Fibroblast of upper back skin (primary cell): ENCODE measurements at regions not wholly inside any gene's neighbourhood (a gene's known extent, or its start where the extent isn't known, plus 50 kb on each side); places are given as distances from the start of the nearest gene placed in this dataset.

Experiments used
- DNase-seq: peaks from one replicate; pipeline ENCODE4 v3.0.0-alpha.2; 2013

DNA sequence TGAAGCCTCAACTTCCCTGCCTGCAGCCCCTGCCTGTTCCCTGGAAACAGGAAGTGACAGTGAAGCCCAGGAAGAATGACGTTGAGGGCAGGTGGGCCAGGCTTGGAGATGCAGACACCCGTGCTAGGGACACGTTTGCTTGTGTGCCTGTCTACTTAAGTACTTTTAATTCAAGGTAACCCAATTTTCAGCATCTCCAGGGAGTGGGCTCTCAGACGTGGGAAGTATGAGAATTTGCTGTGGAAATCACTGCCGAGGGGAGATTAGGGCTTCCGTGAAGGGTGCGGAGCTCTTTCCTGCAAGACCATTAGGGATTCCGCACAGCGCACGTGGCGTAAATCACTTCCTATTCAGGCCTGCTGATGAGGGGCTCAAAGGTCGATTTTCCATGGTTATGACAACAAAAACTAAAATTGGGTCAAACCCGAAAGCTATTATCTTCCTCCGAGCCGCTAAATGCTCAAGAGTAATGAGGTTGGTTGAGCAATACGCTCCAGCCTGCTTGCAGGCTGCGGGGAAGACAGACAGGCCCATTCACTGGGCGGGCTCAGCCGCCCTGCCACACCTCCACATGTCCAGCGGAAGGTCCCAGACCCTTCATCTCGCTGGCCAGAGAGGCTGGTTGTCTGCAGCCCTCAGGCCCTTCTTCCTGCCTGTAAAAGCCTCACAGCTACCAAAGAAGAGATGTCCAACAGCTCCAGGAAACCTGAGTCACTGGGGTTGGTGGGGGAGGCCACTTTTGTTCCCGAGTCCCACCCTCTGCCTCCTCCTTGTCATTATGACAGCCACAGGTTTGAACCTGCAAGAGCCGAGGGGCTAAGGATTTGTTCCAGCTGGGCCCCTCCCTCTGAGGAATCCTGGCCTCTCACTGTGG is 109.9 kb downstream of the RBFOX3 start:
- DNase-seq: no peak

DNA sequence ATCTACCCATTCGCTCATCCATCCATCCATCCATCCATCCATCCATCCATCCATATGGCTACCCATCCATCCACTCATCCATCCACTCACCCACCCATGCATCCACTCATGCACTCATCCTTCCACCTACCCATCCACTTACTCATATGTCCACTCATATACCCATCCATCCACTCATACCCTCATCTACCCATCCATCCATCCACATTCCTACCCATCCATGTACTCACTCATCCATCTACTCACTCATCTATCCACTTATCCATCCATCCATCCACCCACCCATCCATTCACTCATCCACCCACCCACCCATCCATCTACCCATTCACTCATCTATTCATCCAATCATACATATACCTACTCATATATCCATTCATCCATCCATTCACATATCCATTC is 112.0 kb downstream of the RBFOX3 start:
- DNase-seq: no peak

GRCh38 chr17:79497777-79498348 is 113.0 kb downstream of the RBFOX3 start:
- DNase-seq: no peak

DNA sequence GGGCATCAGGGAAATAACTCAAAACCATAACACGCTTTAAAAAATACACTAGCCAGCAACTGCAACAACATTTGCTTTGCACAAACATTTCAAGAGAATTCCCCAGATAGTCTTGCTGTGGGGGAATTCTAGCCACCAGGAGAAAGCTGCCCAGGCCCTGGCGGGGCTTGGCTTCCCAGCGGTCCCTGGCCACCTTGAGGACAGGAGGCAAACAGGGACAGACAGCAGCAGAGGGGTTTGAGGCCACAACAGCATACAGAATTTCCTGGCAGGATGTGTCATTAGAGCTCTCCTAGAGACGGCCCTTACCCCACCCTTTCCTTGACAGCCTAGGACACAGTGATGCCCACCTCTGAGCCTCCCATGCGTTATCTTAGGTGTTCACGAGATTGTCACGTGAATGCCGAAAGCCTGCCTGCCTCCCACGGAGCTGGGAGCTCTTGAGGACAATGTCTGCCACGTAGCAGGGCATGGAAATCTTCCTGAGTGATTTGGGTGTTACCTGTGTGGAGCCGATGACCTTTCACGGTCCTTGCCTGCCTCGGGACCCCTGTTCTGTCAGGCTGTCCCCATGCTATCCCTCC is 114.3 kb downstream of the RBFOX3 start:
- DNase-seq: no peak

DNA sequence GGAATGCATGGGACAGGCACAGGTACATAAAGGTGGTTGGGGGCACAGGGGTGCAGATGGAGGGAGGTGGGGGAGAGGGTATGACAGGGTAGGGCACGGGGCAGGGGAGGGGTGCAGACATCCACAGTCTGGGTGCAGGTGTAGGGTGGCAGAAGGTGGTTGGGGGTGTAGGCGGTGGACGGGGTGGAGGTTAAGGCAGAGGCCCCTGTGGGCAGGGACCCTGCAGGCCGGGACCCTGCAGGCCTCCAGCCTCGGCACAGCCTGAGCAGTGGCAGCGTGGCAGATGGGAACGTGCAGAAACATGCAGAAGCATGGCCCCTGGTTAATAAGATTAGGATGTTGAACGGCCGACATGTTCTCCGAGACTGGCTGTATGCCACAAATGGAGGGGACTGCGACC is 115.2 kb downstream of the RBFOX3 start:
- no peak for DNase-seq

DNA sequence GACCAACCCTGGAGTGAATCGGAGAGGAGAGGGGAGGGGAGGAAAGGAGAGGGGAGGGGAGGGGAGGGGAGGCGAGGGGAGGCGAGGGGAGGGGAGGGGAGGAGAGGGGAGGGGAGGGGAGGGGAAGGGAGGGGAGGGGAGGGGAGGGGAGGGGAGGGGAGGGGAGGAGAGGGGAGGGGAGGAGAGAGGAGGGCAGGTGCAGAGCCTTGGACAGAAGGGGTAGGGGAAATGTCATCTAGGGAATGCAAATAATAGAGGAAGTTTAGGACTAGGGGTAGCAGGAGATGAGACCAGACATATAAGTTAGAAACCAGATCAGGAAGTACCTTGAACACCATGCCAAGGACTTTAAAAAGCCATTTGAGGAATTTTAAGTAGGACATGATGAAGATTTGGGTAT is 119.8 kb downstream of the RBFOX3 start:
- no peak for DNase-seq

DNA sequence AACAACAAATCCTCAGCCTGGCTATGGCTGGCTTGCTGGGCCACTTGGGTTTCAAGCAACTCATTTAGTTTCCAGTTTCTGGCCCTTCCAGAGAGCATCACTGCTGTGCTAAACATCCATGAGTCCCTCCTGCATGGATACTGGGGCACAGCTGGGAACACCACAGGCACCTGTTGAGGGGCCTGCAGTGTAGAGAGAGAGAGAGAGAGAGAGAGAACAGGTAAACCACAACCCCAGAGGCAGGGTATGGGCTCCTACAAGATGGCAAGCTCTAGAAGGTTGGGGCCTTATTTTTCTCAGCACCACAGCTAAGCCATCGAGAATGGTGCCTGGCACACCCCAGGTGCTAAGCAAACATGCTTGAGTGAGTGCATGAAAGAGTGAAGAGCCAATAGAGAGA is 120.3 kb downstream of the RBFOX3 start:
- DNase-seq: no peak

GRCh38 chr17:79487149-79487548 is 123.7 kb downstream of the RBFOX3 start:
- DNase-seq: no peak

- no peak for DNase-seq
Measured at GRCh38 chr17:79485991-79486390, 124.9 kb downstream of the RBFOX3 start.

GRCh38 chr17:79485419-79485985 is 125.3 kb downstream of the RBFOX3 start:
- no peak for DNase-seq

DNA sequence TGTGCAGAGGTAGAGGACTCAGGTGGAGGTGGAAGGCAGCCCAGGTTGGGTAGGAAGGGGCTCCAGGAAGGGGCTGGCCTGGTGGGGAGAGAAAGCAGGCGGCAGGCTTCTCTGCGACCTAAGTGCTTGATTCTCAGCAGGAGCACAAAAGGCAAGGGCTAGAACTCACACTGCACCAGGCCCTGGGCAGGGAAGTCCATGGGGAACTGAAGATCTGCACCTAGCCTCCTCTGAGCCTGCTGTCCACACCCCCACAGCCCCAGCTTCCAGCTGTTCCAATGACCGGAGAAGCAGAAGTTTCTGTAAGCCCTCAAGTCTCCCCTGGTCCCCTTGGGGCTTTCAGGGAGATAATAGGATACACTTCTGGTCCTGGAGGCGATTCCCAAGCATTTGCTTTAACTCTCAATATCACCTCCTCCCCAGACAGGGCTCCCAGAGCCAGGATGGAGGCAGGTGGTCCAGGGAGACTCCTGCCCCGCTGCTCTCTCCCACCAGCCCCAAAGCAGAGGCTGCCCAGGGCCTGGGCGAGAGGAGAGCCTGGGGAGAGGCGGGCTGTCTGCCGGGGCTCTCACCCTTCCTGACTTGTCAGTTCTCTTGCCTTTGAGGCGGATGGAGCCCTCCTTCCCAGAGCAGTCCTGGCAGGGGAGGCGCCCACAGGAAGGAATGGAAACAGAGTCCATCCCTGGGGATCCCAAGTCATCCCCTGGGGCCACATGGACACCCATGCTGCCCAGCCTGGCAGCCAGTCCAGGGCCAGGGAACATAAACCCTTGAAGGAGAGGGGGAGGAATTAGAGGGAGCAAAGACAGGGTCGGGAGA is 126.0 kb downstream of the RBFOX3 start:
- no peak for DNase-seq

- no peak for DNase-seq
Measured at GRCh38 chr17:79483842-79484241, 127.0 kb downstream of the RBFOX3 start.

- no peak for DNase-seq
Measured at GRCh38 chr17:79482727-79483521, 127.9 kb downstream of the RBFOX3 start.

GRCh38 chr17:79479876-79480275 is 131.0 kb downstream of the RBFOX3 start:
- no peak for DNase-seq

DNA sequence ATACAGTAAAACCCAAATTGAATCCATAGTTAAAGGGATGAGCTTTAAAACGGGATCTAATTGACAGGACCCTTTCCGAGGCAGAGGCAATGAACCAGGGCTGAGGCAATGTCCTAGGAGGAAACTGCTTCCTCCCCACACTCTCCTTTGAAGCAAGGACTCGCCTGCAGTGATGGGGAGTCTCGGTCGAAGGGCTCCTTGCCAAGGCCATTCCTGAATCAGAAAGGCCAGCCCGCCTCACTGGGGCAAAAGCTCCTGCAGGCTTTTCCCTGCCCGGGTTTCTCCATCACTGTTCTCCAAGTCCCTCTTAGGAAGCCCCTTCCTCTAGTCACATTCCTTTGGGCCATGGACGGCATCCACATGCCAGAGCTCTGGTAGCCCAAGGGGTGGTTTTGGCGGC is 132.0 kb downstream of the RBFOX3 start:
- no peak for DNase-seq

DNA sequence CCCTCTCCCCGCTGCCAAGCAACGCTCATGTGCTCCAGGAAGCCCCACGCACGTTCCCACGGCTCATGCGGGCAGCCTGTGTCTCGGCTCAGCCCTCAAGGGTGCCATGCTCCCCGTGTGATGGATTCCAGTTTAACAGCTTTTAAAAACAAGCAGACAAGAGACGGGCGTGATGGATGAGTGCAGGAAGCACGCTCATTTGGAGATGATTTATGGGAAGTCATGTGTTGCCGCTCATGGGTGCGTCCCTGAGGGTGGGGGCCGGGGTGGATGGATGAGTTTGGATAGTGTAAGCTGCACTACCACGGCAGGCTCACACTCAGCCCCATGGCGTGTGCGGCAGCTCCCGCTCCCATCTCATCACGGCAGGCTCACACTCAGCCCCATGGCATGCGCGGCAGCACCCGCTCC is 132.8 kb downstream of the RBFOX3 start:
- DNase-seq: peak; percentile 47

DNA sequence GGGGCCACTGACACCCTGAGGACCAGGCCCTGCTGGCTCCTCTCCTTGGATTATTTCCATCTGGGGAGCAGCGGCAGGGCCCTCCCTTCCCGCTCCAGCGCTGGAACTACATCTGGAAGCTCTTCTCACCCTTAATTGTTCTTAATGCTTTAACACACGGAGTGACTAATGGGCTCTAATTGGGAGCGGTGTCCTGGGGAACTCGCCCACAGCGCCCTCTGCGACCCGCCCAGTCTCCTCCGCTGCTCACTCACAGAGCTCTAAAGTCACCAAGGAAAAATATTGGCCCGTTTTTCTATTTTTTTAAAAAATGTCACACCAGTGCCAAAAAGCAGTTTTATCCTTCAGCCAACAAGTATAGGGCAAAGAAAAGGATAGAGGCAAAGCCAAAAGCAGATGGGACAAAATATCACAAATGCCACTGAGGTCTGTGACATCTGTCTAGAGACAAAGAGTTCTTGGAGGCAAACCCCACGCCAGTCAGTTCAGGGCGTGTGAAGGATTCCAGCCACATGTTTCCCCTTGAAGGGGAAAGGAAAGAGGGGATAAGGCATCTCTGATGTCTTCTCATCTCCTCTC is 134.7 kb downstream of the RBFOX3 start:
- no peak for DNase-seq

GRCh38 chr17:79473876-79474440 is 136.9 kb downstream of the RBFOX3 start:
- peak; percentile 7 for DNase-seq

GRCh38 chr17:79473111-79473875 is 137.6 kb downstream of the RBFOX3 start:
- no peak for DNase-seq

DNA sequence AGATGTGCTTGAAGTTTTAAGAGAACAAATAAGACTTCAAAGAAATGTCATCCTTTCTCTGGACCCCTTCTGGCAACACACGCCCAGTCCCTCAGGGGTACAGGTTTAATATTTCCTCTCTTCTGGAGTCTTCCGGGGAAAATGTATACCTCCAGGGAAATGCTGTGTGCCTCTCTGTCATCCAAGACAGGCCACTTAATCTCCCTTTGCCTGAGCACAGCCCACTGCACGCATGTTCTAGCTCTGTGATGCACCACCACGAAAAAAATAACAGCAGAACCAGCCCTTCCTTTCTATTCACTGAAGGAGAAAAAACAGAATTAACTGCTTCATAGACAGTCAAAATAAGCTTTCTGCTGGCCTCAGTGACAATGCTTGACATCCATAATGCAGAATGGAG is 140.1 kb downstream of the RBFOX3 start:
- DNase-seq: no peak

- no peak for DNase-seq
Measured at GRCh38 chr17:79469646-79470045, 141.2 kb downstream of the RBFOX3 start.
